A673 (cell line): ENCODE measurements at regions not wholly inside any gene's neighbourhood (a gene's known extent, or its start where the extent isn't known, plus 50 kb on each side); places are given as distances from the start of the nearest gene placed in this dataset.

Experiments
- EZH2 ChIP-seq: fragments of 200-600 bp; sonication (generic); IDR thresholded peaks from 2 replicates; pipeline ENCODE4 v1.6.1; 2017; ENCODE audit warnings: borderline replicate concordance, low read depth, mild to moderate bottlenecking, mixed read lengths, antibody characterized with exemption, low read length; ENCODE audit not compliant: poor library complexity, severe bottlenecking
- TF ChIP-seq, protein P1 (sequence below): fragments of 300-800, 200-600 bp; sonication (generic); conservative IDR thresholded peaks from 2 replicates; pipeline ENCODE4 v1.5.1; 2017; ENCODE audit warnings: low read depth, mild to moderate bottlenecking, antibody characterized with exemption, low read length, moderate library complexity, mixed read lengths

- TF ChIP-seq, protein P1, sequence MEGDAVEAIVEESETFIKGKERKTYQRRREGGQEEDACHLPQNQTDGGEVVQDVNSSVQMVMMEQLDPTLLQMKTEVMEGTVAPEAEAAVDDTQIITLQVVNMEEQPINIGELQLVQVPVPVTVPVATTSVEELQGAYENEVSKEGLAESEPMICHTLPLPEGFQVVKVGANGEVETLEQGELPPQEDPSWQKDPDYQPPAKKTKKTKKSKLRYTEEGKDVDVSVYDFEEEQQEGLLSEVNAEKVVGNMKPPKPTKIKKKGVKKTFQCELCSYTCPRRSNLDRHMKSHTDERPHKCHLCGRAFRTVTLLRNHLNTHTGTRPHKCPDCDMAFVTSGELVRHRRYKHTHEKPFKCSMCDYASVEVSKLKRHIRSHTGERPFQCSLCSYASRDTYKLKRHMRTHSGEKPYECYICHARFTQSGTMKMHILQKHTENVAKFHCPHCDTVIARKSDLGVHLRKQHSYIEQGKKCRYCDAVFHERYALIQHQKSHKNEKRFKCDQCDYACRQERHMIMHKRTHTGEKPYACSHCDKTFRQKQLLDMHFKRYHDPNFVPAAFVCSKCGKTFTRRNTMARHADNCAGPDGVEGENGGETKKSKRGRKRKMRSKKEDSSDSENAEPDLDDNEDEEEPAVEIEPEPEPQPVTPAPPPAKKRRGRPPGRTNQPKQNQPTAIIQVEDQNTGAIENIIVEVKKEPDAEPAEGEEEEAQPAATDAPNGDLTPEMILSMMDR = no peak
- TF ChIP-seq EZH2 = no peak
These were observed 853.6 kb upstream of the SOX11 start for GRCh38 chr2:4838626-4839025.
